Stimulated activated CD4-positive, alpha-beta T cell treated with anti-CD3 and anti-CD28 coated beads, Interleukin-15, amount 100 ng/mL, for 24 hours (primary cell): ENCODE measurements at regions not wholly inside any gene's neighbourhood (a gene's known extent, or its start where the extent isn't known, plus 50 kb on each side); places are given as distances from the start of the nearest gene placed in this dataset.
"Not testable (repeated sequence)": the region's sequence is repeated elsewhere in the genome, so short reads cannot be mapped to it uniquely, and the experiment has no call there.

Source experiments
- DNase-seq: peaks from one replicate; pipeline ENCODE4 v3.0.0-alpha.2; 2020

DNA sequence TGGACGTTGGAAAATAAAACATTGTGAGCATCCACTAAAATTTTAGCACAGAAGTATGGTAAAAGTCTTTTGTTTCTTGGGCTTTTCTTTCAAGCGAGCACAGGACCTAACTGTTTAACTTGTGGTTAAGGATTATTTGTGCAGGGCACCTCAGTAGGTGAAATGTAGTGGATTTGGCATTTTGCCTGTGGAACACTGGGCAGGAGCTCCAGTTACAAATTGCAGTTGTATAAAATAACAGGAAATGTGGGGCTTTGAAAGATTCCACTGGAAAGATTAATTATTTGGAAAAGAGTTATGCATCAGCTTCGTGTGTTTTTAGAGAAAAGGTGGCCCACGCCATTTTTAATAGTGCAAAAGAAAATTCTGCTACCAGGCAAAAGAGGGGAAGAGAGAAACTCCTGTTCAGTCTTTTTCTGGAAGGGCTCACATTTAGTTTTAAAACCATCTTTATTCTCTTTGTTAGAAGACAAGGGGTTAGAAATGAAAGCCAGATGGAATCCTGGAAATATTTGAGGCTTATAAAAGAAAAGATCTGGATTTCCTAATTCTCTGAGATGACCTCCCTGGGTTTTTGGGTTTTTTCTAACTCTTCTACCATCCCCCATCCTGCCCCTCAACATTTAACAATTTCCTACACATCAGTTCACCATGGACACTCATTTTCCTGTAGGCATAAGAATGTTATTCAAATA is 144.3 kb upstream of the SERTAD2 start:
- DNase-seq: no peak

GRCh38 chr2:64799592-64800252 is 146.0 kb upstream of the SERTAD2 start:
- no peak for DNase-seq

- no peak for DNase-seq
Measured at GRCh38 chr2:64803776-64804175, 150.1 kb upstream of the SERTAD2 start.

- no peak for DNase-seq
Measured at GRCh38 chr2:64804651-64805050, 150.9 kb upstream of the SERTAD2 start.

DNA sequence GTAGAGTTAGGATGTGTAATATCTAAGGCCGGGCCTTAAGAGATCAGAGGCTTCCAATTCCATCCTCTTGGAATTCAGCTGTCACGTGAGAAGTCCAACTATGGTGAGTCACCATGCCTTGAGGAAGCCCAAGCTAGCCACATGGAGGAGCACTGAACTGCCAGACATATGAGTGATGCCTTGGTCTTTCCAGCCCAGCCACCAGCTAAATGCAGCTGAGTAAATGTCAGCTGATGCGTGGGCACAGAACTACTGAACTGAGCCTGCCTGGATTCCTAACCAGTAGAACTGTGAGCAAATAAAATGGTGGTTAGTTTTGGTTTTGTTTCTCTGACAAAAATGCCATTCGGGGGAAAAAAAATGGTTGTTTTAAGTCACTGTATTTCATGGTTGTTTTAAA is 153.7 kb upstream of the SERTAD2 start:
- peak; percentile 71 for DNase-seq

- DNase-seq: no peak
Measured at GRCh38 chr2:64808092-64808491, 154.4 kb upstream of the SERTAD2 start.

GRCh38 chr2:64808754-64809153 is 155.0 kb upstream of the SERTAD2 start:
- no peak for DNase-seq

- DNase-seq: no peak
Measured at GRCh38 chr2:64809216-64809615, 155.5 kb upstream of the SERTAD2 start.

GRCh38 chr2:64812285-64812684 is 158.6 kb upstream of the SERTAD2 start:
- DNase-seq: no peak

DNA sequence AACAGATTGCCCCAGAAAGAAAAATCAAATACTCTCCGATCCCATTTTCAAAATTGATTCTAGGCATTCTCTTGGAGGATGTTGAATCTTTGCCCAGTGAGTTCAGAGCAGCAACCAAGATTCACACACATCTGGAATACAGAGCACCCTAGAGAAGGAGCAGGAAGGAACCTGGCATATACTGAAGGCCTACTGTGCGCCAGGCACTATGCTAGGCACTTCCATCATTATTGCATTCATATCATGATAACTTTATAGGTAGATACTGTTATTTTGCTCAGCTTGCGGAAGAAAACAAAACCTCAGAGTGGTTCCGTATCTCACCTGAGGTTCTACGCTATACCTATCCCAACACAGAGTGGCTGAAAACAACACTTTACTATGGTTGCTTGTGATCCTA is 160.3 kb upstream of the SERTAD2 start:
- no peak for DNase-seq

DNA sequence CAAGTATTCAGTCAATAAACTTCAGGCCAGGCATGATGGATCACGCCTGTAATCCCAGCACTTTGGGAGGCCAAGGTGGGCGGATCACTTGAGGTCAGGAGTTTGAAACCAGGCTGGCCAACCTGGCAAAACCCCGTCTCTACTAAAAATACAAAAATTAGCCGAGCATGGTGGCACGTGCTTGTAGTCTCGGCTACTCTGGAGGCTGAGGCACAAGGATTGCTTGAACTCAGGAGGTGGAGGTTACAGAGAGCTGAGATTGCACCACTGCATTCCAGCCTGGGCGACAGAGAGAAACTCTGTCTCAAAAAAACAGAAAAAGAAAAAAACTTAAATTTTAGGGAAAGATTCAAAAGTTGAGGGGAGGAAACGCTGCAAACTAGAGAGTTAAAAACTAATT is 162.8 kb upstream of the SERTAD2 start:
- DNase-seq: not testable (repeated sequence)

GRCh38 chr2:64817453-64817852 is 163.7 kb upstream of the SERTAD2 start:
- DNase-seq: no peak

DNA sequence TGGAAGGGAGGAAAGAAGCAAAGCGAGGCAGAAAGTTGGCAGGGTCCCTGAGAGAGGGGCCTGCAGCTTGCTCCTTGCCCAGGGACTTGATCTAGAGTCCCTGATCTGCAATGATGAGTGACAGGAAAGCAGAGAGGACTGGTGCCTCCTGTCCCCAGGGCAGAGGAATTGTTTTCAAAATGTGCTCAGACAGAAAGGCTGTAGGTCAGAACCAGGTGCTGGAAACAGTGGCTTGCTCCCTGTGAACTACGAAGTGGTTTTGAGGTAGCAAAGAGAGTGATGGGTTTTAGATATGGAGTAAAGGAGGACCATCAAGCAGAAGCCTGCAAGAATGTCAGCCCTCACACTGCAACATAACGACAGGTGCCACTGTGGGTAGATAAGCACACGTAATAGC is 164.9 kb upstream of the SERTAD2 start:
- no peak for DNase-seq

DNA sequence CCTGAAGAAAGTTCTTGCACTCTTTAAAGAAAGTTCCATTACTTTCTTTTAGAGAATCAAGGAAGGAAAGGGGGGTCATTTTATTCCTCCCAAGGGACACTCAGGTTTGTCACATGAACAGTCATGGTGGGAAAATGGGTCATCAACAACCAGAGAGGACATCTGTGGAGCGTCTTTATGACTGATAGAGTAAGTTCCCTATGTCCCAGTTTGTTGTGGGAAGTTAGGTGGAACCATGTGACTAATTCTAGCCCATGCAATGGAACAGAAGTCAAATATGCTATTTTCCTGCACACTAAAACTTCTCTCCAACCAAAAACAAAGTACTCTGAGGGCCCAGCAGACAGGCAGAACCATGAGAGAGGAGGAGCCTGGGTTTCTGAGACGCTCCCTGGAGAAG is 165.6 kb upstream of the SERTAD2 start:
- DNase-seq: no peak

- DNase-seq: peak; percentile 60
Measured at GRCh38 chr2:64819774-64820688, 166.3 kb upstream of the SERTAD2 start.

GRCh38 chr2:64820901-64821300 is 167.2 kb upstream of the SERTAD2 start:
- DNase-seq: no peak

GRCh38 chr2:64823794-64824193 is 165.4 kb upstream of the SLC1A4 start:
- DNase-seq: no peak

- no peak for DNase-seq
Measured at GRCh38 chr2:64825831-64826491, 163.2 kb upstream of the SLC1A4 start.

- DNase-seq: no peak
Measured at GRCh38 chr2:64826703-64827102, 162.5 kb upstream of the SLC1A4 start.

GRCh38 chr2:64828261-64828660 is 160.9 kb upstream of the SLC1A4 start:
- DNase-seq: no peak

GRCh38 chr2:64829525-64829924 is 159.7 kb upstream of the SLC1A4 start:
- no peak for DNase-seq

DNA sequence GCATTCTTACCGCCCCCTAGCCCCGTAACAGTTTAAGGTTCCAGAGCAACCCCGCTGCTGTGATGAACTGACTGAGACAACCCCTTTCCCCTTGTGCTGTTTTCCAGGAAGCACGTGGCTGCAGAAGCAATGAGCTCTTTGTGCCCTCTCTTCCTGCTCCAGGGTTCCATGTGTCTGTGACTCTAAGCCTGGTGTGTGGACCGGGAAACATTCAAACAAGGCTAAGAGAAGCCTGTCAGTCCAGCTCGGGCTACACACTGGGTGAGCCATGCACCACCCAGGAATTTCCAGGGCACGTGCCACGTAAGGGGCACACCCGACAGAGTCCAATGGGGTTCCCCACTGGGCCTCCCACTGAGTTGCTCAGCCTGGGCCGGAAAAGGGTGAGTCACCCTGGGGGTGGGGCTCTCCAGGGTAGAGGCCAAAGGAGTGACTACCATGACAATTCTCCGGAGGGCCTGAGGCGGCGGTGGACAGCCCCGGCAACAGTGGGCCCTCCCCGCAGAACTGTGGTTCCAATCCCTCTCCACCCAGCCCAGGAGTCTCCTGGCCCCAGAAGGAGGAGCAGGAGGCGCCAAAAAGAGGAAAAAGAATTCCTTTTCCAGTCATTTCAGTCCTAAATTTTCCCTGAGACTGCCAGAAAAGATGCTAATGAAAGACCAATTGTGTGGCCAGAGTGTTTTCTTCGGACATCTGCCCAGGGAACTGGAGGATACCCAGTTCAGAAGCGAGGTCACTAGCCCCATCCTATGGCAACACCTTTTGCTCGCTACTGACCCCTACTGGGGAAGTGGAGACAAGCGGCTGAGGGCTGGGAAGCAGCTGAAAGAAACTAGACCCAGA is 157.8 kb upstream of the SLC1A4 start:
- DNase-seq: peak; percentile 94
